Renal pelvis (tissue), 1 donor: ENCODE measurements at regions not wholly inside any gene's neighbourhood (a gene's known extent, or its start where the extent isn't known, plus 50 kb on each side); places are given as distances from the start of the nearest gene placed in this dataset.

Source experiments
- DNase-seq: peaks from one replicate; pipeline ENCODE4 v3.0.0-alpha.2; 2013

DNA sequence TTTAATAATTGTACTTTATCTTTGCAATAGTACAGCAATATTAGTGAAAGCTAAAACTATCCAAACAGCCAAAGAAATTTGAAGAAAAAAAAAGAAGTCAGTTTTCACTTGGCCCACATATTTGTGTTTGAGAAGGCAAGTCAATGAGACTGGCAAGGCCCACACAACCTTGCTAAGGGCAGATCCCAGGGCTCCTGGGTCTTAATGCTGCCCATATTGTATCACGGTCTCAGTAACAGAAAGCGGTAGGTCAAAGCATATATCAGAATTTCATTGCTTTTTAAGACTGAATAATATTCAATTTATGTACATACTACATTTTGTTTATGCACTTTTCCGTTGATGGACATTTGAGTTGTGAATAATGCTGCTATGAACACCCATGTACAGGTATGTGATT lies 262.0 kb upstream of the TOPAZ1 start:
- DNase-seq = no peak

DNA sequence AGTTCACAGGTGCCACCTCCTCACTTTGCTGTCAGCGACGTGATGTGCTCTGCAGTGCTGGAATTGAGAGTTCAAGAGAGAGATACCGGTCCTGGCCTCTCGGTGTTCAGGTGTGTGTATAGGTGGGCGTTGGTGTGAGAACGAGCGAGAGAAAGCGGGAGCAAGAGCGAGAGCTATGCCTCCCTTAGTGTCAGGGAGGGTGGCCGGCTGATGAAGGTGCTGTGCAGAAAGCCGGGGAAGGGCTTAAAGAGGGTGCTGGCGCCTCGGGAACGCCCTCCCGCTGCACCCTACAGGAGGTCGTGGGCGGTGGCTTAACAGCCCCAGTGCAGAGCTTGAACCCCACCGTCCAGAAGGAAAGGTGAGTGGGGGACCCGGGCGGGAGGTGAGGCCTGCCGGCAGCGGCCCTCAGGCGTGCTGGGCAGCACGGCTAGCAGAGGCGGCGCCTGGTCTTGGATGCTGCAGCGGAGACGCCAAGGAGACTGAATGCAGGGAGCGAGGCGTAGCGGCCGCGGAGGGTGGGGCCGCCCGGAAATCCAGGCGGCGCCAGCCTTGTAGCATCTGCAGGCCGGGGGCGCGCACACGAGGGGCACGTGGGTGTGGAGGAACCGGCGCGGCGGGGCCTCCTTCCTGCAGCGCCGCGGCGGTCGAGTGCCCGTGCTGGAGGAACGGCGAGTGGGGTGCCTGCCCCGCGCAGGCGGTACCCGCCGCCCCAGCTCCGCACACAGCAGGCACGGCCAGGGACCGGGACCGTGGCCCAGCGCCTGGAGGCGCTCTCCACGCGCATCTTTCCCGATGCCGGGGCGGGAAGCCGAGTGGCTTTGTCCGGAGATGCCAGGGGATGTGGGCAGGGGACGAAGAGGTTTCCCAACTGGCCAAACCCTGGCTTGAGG lies 246.8 kb upstream of the TOPAZ1 start:
- no peak for DNase-seq

DNA sequence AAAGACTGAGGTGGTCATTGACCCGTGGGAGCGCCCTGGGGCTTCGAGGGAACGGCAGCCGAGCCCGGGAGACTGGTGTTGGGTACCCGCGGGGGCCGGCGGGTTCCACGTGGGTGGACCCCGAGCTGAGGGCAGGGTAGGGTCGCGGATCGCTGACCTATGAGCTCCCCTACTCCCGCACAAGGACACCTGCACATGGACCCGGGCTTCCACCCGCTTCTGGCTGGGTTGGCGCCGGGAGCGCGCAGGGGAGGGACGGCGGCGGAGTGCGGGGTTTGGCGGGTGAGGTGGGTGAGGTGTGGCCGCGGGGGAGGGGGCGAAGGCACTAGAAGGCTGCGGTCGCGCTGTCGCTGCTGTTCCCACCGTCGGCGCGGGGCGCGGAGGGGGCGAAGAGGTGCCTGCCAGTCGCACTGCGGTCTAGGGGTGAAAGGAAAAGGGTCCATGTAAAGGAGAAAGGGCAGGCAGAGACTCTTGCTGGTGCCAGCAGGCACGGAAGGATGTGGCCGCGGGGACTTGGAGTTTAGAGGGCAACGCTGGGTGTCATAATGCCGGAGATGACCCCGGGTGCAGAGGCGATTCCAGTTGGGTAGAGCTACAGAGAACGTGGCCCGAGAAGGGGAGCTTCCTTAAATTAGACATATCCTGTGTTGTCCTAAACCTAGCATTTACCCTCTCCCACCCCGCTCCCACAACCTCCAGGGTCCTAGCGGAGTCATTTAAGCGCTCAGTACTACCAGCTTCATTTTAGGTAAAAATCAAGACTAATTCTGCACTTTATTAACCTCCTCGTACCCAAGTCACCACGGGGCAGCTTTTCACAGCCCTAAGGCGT lies 245.9 kb upstream of the TOPAZ1 start:
- no peak for DNase-seq

DNA sequence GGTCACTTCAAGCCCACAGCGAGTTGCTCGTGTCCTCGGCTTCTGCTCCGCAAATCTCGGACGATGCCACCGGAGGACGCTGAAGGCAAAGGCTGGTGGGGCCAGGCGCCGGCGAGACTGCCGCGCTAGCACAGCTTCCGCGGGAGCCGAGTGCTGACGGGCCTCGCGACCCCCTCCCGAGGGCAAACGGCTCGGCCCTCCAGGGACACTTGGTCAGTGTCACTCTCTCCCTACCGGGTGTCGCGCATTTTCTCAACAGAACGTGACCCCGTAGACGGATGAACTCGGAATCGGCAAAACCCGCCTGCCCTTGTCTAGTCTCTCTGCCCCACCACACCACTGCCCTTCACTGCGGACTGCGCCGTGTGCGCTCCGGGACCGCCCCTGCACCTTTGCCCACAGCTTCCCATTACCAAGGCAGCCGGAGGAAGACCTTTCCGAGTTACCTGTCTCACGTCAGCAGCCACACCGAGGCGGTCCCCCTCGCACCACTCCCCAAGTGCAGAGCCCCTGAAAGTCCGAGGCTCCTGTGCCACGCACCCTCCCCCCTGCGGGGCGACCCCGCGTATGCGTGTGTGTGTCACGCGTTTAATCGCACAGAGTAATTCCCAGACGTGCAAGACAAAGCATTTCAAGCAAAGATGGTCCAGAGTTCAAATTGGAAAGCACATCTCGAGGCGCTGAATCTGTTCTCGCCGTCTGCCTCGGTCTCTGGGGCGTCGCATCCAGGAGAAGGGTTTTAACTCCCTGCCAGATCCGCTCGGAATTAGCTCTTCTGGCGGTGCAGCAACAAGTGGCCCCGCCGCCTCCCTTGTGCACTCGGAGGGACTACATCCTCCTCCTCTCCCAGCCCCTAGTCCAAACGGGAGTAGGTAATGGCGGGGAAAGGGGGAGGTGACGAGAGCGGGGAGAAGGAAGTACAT lies 245.0 kb upstream of the TOPAZ1 start:
- DNase-seq = no peak

- DNase-seq = no peak
Observed at GRCh38 chr3:43997316-43997715, 244.4 kb upstream of the TOPAZ1 start.

DNA sequence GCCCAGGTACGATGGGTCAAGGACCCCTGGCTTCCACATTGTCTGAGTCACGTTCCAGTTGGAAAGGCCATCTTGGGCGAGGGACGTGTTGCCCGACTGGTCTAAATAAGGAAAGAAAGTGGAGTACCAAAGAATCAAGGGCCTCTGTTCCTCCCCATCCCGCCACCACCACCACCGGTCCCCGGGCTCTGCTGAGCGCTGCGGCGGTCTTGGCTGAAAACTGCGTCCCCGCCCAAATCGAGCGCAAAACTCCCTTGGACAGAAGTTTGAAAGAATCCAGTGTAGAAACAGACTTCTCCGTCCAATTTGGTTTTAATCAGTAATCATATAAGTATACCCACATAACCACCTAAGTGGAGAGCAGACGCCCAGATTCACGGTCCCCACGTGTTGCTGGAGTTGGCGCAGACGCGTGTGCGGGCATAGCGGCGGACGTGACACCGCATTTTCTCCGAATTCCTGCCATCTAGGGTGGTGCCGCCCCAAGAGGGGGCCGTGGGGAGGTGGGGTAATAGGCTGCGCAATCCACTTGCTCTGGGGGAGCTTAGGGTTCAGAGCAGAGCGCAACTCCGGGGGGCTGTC lies 243.8 kb upstream of the TOPAZ1 start:
- DNase-seq = no peak

DNA sequence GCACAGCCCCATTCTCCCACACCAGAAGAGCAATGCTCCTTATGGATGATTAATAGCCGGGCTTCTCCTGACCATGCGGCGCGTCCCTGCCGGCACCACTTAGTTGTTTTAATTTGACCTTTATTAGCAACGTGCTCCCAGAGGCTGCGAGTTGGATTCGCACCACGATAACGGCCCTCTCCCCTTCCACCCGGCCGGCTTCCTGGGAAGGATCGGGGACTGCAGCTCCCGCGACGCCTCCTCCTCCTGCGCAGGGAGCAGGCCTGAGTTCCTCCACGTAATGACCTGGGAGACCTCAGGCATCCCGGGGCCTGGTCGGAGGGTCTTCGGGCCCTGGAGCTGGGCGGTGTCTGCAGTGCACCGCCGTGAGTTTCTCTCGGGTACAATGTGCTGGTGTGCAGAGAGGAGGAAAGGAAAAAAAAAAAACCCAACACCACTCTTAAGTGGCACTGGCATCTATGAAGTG lies 243.3 kb upstream of the TOPAZ1 start:
- DNase-seq = no peak

GRCh38 chr3:43998836-43999727 lies 242.6 kb upstream of the TOPAZ1 start:
- peak; percentile 54 for DNase-seq

GRCh38 chr3:43999728-44000319 lies 241.9 kb upstream of the TOPAZ1 start:
- DNase-seq = no peak

DNA sequence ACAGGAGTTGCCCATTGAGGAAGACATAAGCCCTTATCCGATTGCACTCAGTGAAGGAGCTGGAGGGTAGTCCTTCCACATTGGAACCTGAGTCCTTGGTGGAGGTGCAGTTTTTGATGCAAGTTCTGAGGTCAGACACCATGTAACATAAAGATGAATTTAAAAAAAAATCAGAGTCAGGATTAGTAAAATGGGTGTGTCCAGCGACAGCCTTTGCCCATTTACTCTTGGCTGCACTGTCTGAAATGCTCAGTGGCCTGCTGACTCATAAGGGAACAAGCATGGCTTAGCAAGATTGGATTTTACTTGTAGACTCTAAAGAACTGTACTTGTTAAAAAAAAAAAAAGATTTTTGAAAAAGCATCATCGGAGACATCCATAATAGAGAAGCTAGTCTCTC lies 241.1 kb upstream of the TOPAZ1 start:
- DNase-seq = no peak

GRCh38 chr3:44001072-44001471 lies 240.6 kb upstream of the TOPAZ1 start:
- no peak for DNase-seq

- no peak for DNase-seq
Observed at GRCh38 chr3:44003801-44004200, 237.9 kb upstream of the TOPAZ1 start.

DNA sequence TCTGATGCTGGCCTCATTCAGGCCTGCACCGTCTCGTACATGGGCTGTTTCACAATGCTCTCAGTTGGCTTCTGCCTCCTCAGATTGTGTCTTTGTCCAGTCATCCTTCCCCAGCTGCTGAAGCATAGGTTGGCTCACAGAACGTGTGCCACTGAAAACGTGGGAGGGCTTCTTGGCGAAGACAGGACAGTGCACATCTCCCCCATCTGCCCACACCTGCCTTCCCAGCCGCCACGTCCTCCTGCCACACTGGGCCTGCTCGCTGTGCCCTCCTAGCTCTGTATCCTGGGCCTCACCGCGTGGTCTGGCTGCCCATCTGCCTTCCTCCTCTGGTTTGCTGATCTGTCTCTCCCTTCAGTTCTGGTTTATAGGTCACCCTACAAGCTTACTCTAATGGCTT lies 230.0 kb upstream of the TOPAZ1 start:
- no peak for DNase-seq

DNA sequence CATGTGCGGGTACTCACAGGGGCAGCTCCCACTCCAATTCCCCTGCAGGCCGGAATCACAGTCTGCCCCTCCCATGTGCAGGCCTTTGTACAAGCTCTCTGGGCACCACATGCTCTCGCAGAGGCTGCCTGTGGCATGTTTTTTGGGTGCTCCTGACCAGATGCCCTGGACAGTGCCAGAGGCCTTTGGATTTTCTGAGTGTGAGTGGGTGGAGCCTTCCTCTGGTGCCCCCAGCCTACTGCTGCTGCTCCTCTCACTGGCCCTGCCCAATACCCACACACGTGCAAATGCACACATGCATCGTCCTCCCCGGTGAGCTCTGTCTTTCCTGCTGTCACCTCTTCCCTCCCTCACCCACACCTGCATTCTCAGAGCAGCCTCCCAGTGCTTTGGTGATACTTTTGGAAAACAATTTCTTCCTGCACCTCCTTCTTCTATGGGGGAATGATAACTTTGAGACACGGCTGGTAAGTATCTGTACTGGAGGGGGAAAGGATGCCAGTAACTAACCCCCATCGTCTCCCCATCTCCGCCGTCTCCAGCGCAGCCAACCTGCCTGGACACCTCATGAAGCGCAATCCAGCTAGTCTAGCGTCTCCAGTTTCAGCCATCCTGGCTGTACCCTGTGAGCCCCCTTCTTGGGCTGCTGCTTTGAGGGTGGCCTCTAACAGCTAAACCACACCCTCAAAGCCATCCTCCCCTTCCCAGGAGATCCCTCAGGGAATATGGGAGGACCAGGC lies 229.4 kb upstream of the TOPAZ1 start:
- DNase-seq = no peak

- DNase-seq = no peak
Observed at GRCh38 chr3:44013967-44014366, 227.7 kb upstream of the TOPAZ1 start.

- DNase-seq = no peak
Observed at GRCh38 chr3:44015170-44015569, 226.5 kb upstream of the TOPAZ1 start.

DNA sequence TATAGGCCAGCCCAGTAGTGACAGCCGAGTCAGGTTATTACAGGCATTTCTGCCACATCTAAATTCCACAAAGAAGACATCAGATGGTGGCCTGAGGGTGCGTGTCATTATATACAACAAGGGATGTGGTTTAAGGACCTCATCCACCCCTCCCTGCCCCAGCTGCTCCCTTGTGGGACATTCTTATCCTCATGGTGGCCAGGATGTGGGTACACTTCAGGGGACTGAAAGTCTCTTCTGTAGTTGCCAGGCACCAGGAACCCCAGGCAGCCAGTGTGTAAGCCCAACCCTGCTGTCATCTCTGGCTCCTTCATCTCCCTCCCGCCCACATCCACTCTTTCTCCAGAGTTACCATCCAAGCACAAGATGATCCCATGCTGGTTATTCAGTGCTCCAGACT lies 224.9 kb upstream of the TOPAZ1 start:
- DNase-seq = no peak

DNA sequence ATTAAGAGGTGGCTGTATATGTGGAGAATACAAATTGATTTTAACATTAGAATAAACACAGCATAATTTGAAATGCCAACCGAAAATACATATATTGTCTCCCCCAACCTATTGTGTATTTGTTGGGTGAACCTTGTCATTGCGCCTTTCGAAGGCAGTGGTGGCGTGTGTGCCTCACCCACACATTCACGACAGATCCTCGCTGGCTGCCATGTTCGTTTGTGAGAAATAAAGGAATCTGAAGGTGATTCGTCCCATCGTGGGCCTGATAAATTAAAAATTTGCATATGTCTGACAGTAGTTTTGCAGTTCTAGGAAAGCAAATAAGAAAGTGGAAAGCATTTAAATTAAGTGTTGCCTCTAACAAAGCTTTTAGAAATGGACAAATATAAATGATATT lies 222.8 kb upstream of the TOPAZ1 start:
- no peak for DNase-seq

DNA sequence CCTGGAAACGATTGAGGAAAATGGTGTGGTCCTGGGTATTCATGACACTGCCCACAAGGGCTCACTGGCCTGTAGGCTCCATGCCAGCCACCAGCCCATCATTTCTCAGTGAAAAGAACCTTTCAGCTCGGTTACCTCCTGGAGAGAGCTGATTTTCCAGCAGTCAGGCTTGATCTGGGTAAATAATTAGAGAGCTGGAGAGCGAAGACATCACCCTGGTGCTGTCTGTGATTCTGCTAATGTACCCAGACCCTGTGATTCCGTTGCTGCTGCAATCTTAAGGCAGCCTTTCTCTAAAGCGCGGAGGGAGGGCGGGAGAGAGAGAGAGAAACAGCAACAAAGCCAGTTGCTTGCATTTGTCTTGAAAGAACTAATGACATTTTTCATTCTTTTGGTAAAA lies 221.9 kb upstream of the TOPAZ1 start:
- no peak for DNase-seq
